Natural killer cell (primary cell): ENCODE measurements at regions not wholly inside any gene's neighbourhood (a gene's known extent, or its start where the extent isn't known, plus 50 kb on each side); places are given as distances from the start of the nearest gene placed in this dataset.

Experiments used
- ATAC-seq, 3 donors: fragments of 150-1000 bp in 2 of 3; fragments of 200-7000 bp in 1 of 3; cut with Tn5 transposase; 1 replicate in 1 of 3; 2 replicates in 2 of 3; pipeline ENCODE4 v1.10.0; 2021; ENCODE audit warnings: mild to moderate bottlenecking in 2 of 3, moderate library complexity in 2 of 3
- DNase-seq, 2 donors: peaks; one replicate each; pipeline versions ENCODE4 v3.0.0 to v3.0.0-alpha.2; 2013 to 2021; ENCODE audit warnings: mixed read lengths in 1 of 2
- H3K27ac ChIP-seq: one replicate; pipeline ENCODE4 v1.5.1; 2013; ENCODE audit warnings: mild to moderate bottlenecking, low read length
- H3K27me3 ChIP-seq: one replicate; pipeline ENCODE4 v1.6.1; 2013; ENCODE audit warnings: low read length; ENCODE audit not compliant: control insufficient read depth, insufficient read depth
- H3K36me3 ChIP-seq: one replicate; pipeline ENCODE4 v1.6.1; 2013; ENCODE audit warnings: low read length; ENCODE audit not compliant: control insufficient read depth, insufficient read depth
- H3K4me1 ChIP-seq: one replicate; pipeline ENCODE4 v1.6.1; 2013; ENCODE audit warnings: low read length; ENCODE audit not compliant: control insufficient read depth, insufficient read depth
- H3K4me3 ChIP-seq: one replicate; pipeline ENCODE4 v1.5.1; 2013; ENCODE audit warnings: low read length
- H3K9me3 ChIP-seq: one replicate; pipeline ENCODE4 v1.6.1; 2013; ENCODE audit warnings: low read length; ENCODE audit not compliant: control insufficient read depth, insufficient read depth
- H3K27ac Mint-ChIP-seq, 2 donors: one replicate each; pipeline ENCODE4 v1.8.0; 2022; ENCODE audit warnings: mild to moderate bottlenecking in 2 of 2, mixed read lengths in 2 of 2, moderate library complexity in 1 of 2
- H3K27me3 Mint-ChIP-seq, 2 donors: one replicate each; pipeline ENCODE4 v1.8.0; 2022; ENCODE audit warnings: low read depth in 2 of 2, mixed read lengths in 2 of 2
- H3K36me3 Mint-ChIP-seq: one replicate; pipeline ENCODE4 v1.8.0; 2022; ENCODE audit warnings: mixed read lengths
- H3K4me1 Mint-ChIP-seq, 2 donors: one replicate each; pipeline ENCODE4 v1.8.0; 2022; ENCODE audit warnings: mixed read lengths in 2 of 2
- H3K4me3 Mint-ChIP-seq: one replicate; pipeline ENCODE4 v1.8.0; 2022; ENCODE audit warnings: mild to moderate bottlenecking, moderate library complexity, mixed read lengths
- H3K9me3 Mint-ChIP-seq, 2 donors: one replicate each; pipeline ENCODE4 v1.8.0; 2022; ENCODE audit warnings: mixed read lengths in 2 of 2
- WGBS: methylation state at CpG from one replicate; pipeline ENCODE4 v1.1.7; 2013; ENCODE audit warnings: missing lambda C conversion rate; ENCODE audit not compliant: insufficient coverage; 5-methylcytosine and 5-hydroxymethylcytosine counted together
- intact Hi-C: fragments of 100-400 bp; cut with micrococcal nuclease; formaldehyde crosslinking; loops from one replicate; pipeline ENCODE4 v1.14.2; 2022
- TF ChIP-seq, protein P1 (sequence below): fragments of 200-600 bp; IDR thresholded peaks from one replicate; pipeline ENCODE4 v1.8.0; 2022; ENCODE audit warnings: antibody characterized with exemption

DNA sequence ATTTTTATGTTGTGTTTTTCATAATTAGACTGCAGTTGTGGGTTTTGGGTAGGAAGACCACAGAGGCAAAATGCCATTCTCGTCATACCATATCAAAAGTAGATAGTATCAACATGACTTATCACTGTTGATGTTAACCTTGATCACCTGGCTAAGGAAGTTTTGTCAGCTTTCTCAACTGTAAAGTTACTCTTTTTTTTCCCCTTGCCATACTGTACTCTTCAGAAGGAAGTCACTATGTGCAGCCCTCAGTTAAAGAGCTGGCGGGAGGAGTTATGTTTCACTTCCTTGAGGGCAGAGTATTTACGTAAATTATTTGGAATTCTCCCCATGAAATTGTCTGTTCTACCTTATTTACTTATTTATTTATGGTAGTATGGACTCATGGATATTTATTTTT lies 78.7 kb downstream of the PRORP start:
- Mint-ChIP-seq H3K36me3 (no peaks in the 10 kb centered on the region), H3K27ac (peak overlapping the region; percentile 60 to 64), H3K4me3 (peak overlapping the region; percentile 25), H3K27me3 (no peaks in the 10 kb centered on the region), H3K9me3 (no peaks in the 10 kb centered on the region), H3K4me1 (peaks cover 38 to 39% of the 10 kb centered on the region in 2 donors)
- WGBS, result 11% methylated on average over 1 of the region's 3 CpGs
- intact Hi-C loops, result loop anchor here (5.0 to 10.0 kb wide), 2 partner anchors 91 to 134 kb away; partner anchors contain the start of gene PSMA6
- peaks cover 24% of the 10 kb centered on the region for H3K4me1 ChIP-seq
- TF ChIP-seq, protein P1, sequence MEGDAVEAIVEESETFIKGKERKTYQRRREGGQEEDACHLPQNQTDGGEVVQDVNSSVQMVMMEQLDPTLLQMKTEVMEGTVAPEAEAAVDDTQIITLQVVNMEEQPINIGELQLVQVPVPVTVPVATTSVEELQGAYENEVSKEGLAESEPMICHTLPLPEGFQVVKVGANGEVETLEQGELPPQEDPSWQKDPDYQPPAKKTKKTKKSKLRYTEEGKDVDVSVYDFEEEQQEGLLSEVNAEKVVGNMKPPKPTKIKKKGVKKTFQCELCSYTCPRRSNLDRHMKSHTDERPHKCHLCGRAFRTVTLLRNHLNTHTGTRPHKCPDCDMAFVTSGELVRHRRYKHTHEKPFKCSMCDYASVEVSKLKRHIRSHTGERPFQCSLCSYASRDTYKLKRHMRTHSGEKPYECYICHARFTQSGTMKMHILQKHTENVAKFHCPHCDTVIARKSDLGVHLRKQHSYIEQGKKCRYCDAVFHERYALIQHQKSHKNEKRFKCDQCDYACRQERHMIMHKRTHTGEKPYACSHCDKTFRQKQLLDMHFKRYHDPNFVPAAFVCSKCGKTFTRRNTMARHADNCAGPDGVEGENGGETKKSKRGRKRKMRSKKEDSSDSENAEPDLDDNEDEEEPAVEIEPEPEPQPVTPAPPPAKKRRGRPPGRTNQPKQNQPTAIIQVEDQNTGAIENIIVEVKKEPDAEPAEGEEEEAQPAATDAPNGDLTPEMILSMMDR, result no peak
- DNase-seq (peak in 1 of 2 donors; percentile 41), ATAC-seq (no peak)
- no peak overlapping the region for H3K27ac ChIP-seq
- no peaks in the 10 kb centered on the region for H3K36me3 ChIP-seq
- H3K27me3 ChIP-seq, result no peaks in the 10 kb centered on the region
- no peaks in the 10 kb centered on the region for H3K9me3 ChIP-seq
- no peak overlapping the region for H3K4me3 ChIP-seq

DNA sequence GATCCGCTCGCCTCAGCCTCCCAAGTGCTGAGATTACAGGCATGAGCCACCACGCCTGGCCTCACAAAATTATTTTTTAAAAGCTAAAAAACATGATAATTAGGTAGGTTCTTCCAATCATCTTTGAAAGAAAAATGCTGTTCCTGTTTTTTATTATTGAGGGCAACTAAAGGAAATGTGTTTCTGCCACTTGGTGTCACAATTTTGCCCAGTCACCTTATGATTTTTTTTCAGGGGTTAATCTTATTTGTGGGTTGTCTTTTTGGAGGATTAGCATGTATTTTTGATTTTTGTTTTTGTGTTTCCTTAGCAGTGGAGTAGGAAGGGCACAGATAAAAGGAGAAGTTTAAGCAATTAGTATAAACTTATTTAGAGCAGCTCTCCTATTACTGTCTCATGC lies 79.8 kb downstream of the PRORP start:
- H3K4me3 ChIP-seq, result no peak overlapping the region
- 89% methylated on average over 3 of the region's 3 CpGs for WGBS
- intact Hi-C loops, result loop anchor here (5.0 to 10.0 kb wide), 2 partner anchors 90 to 133 kb away; partner anchors contain the start of gene PSMA6

DNA sequence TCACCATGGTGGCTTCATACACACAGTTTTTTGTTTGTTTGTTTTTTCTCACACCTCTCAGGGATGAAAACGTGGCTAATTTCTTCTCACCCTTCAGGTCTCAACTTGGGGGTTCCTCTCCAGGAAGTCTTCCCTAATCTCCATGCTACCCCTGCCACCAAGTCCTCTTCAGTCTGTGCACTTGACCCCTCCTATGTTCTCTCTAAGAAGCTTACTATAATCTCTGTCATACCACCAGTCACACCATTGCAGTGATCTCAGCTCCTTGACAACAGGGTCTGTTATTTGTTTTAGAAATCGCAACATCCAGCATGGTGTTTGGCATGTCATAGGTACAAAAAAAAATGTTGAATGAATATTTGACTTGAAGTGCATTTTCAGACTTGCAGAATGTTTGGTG lies 83.4 kb downstream of the PRORP start:
- Mint-ChIP-seq H3K4me1 (peaks cover 31 to 46% of the 10 kb centered on the region in 2 donors), H3K9me3 (no peaks in the 10 kb centered on the region), H3K27me3 (no peaks in the 10 kb centered on the region), H3K4me3 (peak overlapping the region; percentile 68), H3K36me3 (no peaks in the 10 kb centered on the region), H3K27ac (peak overlapping the region; percentile 93)
- no peaks in the 10 kb centered on the region for H3K27me3 ChIP-seq
- TF ChIP-seq, protein P1, result no peak
- H3K4me3 ChIP-seq, result no peak overlapping the region
- peak; percentile 51 to 58 (median 54) for ATAC-seq
- DNase-seq, result peak in 1 of 2 donors; percentile 17
- intact Hi-C loops, result loop anchor here (2.0 to 10.0 kb wide), 4 partner anchors 45 to 211 kb away; partner anchors contain the start of gene NFKBIA
- peak overlapping the region; percentile 82 for H3K27ac ChIP-seq
- no peaks in the 10 kb centered on the region for H3K9me3 ChIP-seq
- peaks cover 26% of the 10 kb centered on the region for H3K4me1 ChIP-seq
- WGBS, result 56% methylated on average over 2 of the region's 2 CpGs
- H3K36me3 ChIP-seq, result no peaks in the 10 kb centered on the region

More for the DNA sequence above, 79.8 kb downstream of the PRORP start:
- Histone ChIP-seq H3K27me3 (no peaks in the 10 kb centered on the region), H3K27ac (no peak overlapping the region), H3K4me1 (peaks cover 26% of the 10 kb centered on the region), H3K36me3 (no peaks in the 10 kb centered on the region), H3K9me3 (no peaks in the 10 kb centered on the region)
- DNase-seq (no peak), ATAC-seq (no peak)
- Mint-ChIP-seq H3K4me3 (peak overlapping the region; percentile 69), H3K36me3 (no peaks in the 10 kb centered on the region), H3K27me3 (no peaks in the 10 kb centered on the region), H3K4me1 (peaks cover 31 to 37% of the 10 kb centered on the region in 2 donors), H3K27ac (peak overlapping the region; percentile 73 to 76), H3K9me3 (no peaks in the 10 kb centered on the region)
- TF ChIP-seq, protein P1, result no peak

DNA sequence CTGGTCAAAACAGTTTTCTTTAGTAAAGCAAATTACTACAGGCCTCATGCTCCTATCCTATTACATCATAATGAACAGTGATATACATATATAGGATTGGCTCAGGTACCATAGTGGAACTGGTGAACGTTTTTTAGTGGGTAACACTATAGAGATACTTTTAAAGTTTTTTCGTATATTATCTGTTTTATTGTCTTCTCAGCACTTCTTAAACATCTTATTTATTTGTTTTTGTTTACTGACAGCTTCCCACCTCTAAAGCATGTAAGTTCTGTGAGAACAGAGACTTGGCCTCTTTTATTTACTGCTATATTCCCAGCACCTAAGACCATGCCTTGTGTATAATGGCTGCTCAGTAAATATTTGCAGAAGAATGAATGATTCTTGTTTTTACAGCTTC lies 81.1 kb upstream of the PSMA6 start:
- Histone ChIP-seq H3K27ac (no peak overlapping the region), H3K4me3 (no peak overlapping the region), H3K27me3 (no peaks in the 10 kb centered on the region), H3K36me3 (no peaks in the 10 kb centered on the region), H3K9me3 (no peaks in the 10 kb centered on the region), H3K4me1 (peaks cover 2% of the 10 kb centered on the region)
- Mint-ChIP-seq H3K36me3 (no peaks in the 10 kb centered on the region), H3K27ac (no peak overlapping the region), H3K9me3 (no peaks in the 10 kb centered on the region), H3K4me1 (peaks cover 10 to 20% of the 10 kb centered on the region in 2 donors), H3K4me3 (no peak overlapping the region), H3K27me3 (no peaks in the 10 kb centered on the region)
- no peak for DNase-seq
- intact Hi-C loops, result no loop called here
- ATAC-seq, result no peak
- WGBS, result no CpG with 5 or more reads among the region's 2 CpGs
- TF ChIP-seq, protein P1, result no peak
